GM18861 (cell line): ENCODE measurements at regions not wholly inside any gene's neighbourhood (a gene's known extent, or its start where the extent isn't known, plus 50 kb on each side); places are given as distances from the start of the nearest gene placed in this dataset.
A peak's percentile ranks its signal among the peaks of the same experiment; 100 is the strongest.

Source experiments
- ATAC-seq: cut with Tn5 transposase; IDR thresholded peaks from one replicate; pipeline ENCODE4 v1.9.1; 2021; ENCODE audit not compliant: unreplicated experiment

- no peak for ATAC-seq
These were observed 268.0 kb downstream of the ZEB1 start for GRCh38 chr10:31586723-31587638.

- ATAC-seq: no peak
These were observed 265.9 kb downstream of the ZEB1 start for GRCh38 chr10:31584876-31585275.

GRCh38 chr10:31584098-31584631 is 265.1 kb downstream of the ZEB1 start:
- ATAC-seq: no peak

- no peak for ATAC-seq
These were observed 264.3 kb downstream of the ZEB1 start for GRCh38 chr10:31583293-31583692.

GRCh38 chr10:31582365-31583052 is 263.5 kb downstream of the ZEB1 start:
- no peak for ATAC-seq

- ATAC-seq: peak; percentile 58
These were observed 262.8 kb downstream of the ZEB1 start for GRCh38 chr10:31581741-31582323.

- ATAC-seq: no peak
These were observed 261.6 kb downstream of the ZEB1 start for GRCh38 chr10:31580646-31581045.
